ENCODE measurements at regions not wholly inside any gene's neighbourhood (a gene's known extent, or its start where the extent isn't known, plus 50 kb on each side); places are given as distances from the start of the nearest gene placed in this dataset.

- no peak for DNase-seq
Measured at GRCh38 chr18:77940566-77940965, 690.9 kb downstream of the GALR1 start.

GRCh38 chr18:77944533-77944932 lies 694.9 kb downstream of the GALR1 start:
- DNase-seq, result no peak

- DNase-seq, result no peak
Measured at GRCh38 chr18:77948567-77948966, 698.9 kb downstream of the GALR1 start.

- no peak for DNase-seq
Measured at GRCh38 chr18:77949355-77949973, 699.8 kb downstream of the GALR1 start.

- no peak for DNase-seq
Measured at GRCh38 chr18:77959248-77959647, 709.6 kb downstream of the GALR1 start.

- no peak for DNase-seq
Measured at GRCh38 chr18:77960791-77961410, 711.3 kb downstream of the GALR1 start.

- DNase-seq, result no peak
Measured at GRCh38 chr18:77967071-77967470, 717.4 kb downstream of the GALR1 start.

- no peak for DNase-seq
Measured at GRCh38 chr18:77967791-77968190, 718.1 kb downstream of the GALR1 start.

- DNase-seq, result no peak
Measured at GRCh38 chr18:77969972-77970371, 720.3 kb downstream of the GALR1 start.

GRCh38 chr18:77970814-77971213 lies 721.2 kb downstream of the GALR1 start:
- DNase-seq, result no peak

GRCh38 chr18:77973745-77974144 lies 724.1 kb downstream of the GALR1 start:
- DNase-seq, result no peak

- no peak for DNase-seq
Measured at GRCh38 chr18:77974329-77974728, 724.7 kb downstream of the GALR1 start.

- no peak for DNase-seq
Measured at GRCh38 chr18:77977331-77977730, 727.7 kb downstream of the GALR1 start.

- no peak for DNase-seq
Measured at GRCh38 chr18:77980275-77980674, 730.6 kb downstream of the GALR1 start.

- no peak for DNase-seq
Measured at GRCh38 chr18:77981874-77982273, 732.2 kb downstream of the GALR1 start.

GRCh38 chr18:77983270-77983669 lies 733.6 kb downstream of the GALR1 start:
- no peak for DNase-seq

- DNase-seq, result no peak
Measured at GRCh38 chr18:77984178-77984577, 734.5 kb downstream of the GALR1 start.

GRCh38 chr18:77984833-77985232 lies 735.2 kb downstream of the GALR1 start:
- no peak for DNase-seq

GRCh38 chr18:77985526-77986281 lies 736.1 kb downstream of the GALR1 start:
- DNase-seq, result no peak

GRCh38 chr18:77990131-77990530 lies 740.5 kb downstream of the GALR1 start:
- DNase-seq, result no peak

GRCh38 chr18:77990901-77991300 lies 741.3 kb downstream of the GALR1 start:
- no peak for DNase-seq

- no peak for DNase-seq
Measured at GRCh38 chr18:77992057-77992456, 742.4 kb downstream of the GALR1 start.

- DNase-seq, result no peak
Measured at GRCh38 chr18:77993188-77993981, 743.7 kb downstream of the GALR1 start.

Data from fibroblast of skin of right biceps (primary cell).